ENCODE measurements at regions not wholly inside any gene's neighbourhood (a gene's known extent, or its start where the extent isn't known, plus 50 kb on each side); places are given as distances from the start of the nearest gene placed in this dataset.

DNA sequence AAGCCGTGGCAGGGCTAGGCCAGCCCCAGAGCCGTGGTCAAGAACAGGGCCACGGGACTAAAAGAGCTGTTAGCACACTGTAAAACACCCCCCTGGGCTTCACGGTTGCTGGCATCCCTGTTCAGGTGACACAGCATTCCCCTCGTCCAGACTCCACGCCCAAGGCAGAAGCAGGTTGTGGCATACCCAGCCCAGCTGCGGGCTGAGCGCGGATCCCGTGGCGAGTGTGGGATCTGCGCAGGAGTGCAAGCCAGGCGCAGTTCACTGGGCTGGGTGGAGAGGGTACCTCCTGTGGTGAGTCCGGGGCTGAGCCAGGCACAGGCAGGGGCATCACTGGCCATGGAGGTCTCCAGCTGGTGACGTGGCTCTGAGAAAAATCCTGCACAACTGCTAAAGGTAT lies 199.1 kb downstream of the FZD1 start:
- ATAC-seq: no peak
- RAD21 ChIA-PET (ENCODE audit: low non-redundant PET in 1 of 2, low total read pairs in 2 of 2, uncharacterized antibody in 2 of 2, unreplicated experiment in 2 of 2): no interaction called here

More for the DNA sequence above, 199.1 kb downstream of the FZD1 start:
- intact Hi-C loops (cut with micrococcal nuclease): no loop called here
- Histone ChIP-seq H3K27me3 (ENCODE audit: insufficient read depth, low read length) (0 out of 2 replicates have a peak, but pooled peaks cover 2% of the 10 kb centered on the region), H3K9me3 (ENCODE audit: control insufficient read depth in 1 of 2, insufficient read depth in 1 of 2, low read depth in 1 of 2, low read length in 2 of 2) (no peaks in the 10 kb centered on the region), H3K4me2 (ENCODE audit: low read length) (no peak overlapping the region), H3K4me1 (ENCODE audit: control insufficient read depth in 1 of 2, insufficient read depth in 2 of 2, low read length in 2 of 2) (no peaks in the 10 kb centered on the region), H3K9me2 (ENCODE audit: insufficient read depth) (no peaks in the 10 kb centered on the region), H2AFZ (ENCODE audit: low read depth, low read length, poor library complexity, severe bottlenecking) (no peak overlapping the region), H3K36me3 (ENCODE audit: control insufficient read depth in 1 of 2, insufficient read depth in 2 of 2, low read length in 2 of 2) (no peaks in the 10 kb centered on the region), H3K27ac (ENCODE audit: low read depth, low read length) (no peak overlapping the region), H3K79me2 (ENCODE audit: insufficient read depth, low read length) (no peaks in the 10 kb centered on the region), H3K9ac (ENCODE audit: low read length) (no peak overlapping the region), H3K4me3 (replicated peaks in 1 of 2; ENCODE audit: low read depth in 1 of 2, low read length in 2 of 2) (no peak overlapping the region), H4K20me1 (ENCODE audit: insufficient read depth) (no peaks in the 10 kb centered on the region)
- TF ChIP-seq EGR1 (IDR thresholded peaks at IDR 0.05; ENCODE audit: low read depth) (no peak), SIN3A (IDR thresholded peaks at IDR 0.05; ENCODE audit: low read depth) (no peak), CBX3 (IDR thresholded peaks at IDR 0.05; ENCODE audit: low read depth) (no peak), CEBPB (IDR thresholded peaks at IDR 0.05; ENCODE audit: low read depth) (no peak), SP1 (IDR thresholded peaks at IDR 0.05; ENCODE audit: low read depth) (no peak), FOSL1 (IDR thresholded peaks at IDR 0.05; ENCODE audit: low read depth) (no peak), EZH2phosphoT487 (IDR thresholded peaks at IDR 0.05; ENCODE audit: borderline replicate concordance) (no peak)
- TF ChIP-seq, protein P1, sequence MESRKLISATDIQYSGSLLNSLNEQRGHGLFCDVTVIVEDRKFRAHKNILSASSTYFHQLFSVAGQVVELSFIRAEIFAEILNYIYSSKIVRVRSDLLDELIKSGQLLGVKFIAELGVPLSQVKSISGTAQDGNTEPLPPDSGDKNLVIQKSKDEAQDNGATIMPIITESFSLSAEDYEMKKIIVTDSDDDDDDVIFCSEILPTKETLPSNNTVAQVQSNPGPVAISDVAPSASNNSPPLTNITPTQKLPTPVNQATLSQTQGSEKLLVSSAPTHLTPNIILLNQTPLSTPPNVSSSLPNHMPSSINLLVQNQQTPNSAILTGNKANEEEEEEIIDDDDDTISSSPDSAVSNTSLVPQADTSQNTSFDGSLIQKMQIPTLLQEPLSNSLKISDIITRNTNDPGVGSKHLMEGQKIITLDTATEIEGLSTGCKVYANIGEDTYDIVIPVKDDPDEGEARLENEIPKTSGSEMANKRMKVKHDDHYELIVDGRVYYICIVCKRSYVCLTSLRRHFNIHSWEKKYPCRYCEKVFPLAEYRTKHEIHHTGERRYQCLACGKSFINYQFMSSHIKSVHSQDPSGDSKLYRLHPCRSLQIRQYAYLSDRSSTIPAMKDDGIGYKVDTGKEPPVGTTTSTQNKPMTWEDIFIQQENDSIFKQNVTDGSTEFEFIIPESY (IDR thresholded peaks at IDR 0.05; ENCODE audit: extremely low read depth, insufficient replicate concordance, low read length): no peak
- TF ChIP-seq, protein P2, sequence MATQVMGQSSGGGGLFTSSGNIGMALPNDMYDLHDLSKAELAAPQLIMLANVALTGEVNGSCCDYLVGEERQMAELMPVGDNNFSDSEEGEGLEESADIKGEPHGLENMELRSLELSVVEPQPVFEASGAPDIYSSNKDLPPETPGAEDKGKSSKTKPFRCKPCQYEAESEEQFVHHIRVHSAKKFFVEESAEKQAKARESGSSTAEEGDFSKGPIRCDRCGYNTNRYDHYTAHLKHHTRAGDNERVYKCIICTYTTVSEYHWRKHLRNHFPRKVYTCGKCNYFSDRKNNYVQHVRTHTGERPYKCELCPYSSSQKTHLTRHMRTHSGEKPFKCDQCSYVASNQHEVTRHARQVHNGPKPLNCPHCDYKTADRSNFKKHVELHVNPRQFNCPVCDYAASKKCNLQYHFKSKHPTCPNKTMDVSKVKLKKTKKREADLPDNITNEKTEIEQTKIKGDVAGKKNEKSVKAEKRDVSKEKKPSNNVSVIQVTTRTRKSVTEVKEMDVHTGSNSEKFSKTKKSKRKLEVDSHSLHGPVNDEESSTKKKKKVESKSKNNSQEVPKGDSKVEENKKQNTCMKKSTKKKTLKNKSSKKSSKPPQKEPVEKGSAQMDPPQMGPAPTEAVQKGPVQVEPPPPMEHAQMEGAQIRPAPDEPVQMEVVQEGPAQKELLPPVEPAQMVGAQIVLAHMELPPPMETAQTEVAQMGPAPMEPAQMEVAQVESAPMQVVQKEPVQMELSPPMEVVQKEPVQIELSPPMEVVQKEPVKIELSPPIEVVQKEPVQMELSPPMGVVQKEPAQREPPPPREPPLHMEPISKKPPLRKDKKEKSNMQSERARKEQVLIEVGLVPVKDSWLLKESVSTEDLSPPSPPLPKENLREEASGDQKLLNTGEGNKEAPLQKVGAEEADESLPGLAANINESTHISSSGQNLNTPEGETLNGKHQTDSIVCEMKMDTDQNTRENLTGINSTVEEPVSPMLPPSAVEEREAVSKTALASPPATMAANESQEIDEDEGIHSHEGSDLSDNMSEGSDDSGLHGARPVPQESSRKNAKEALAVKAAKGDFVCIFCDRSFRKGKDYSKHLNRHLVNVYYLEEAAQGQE (IDR thresholded peaks at IDR 0.05; ENCODE audit: low read depth): no peak
- TF ChIP-seq, protein P3, sequence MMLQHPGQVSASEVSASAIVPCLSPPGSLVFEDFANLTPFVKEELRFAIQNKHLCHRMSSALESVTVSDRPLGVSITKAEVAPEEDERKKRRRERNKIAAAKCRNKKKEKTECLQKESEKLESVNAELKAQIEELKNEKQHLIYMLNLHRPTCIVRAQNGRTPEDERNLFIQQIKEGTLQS (IDR thresholded peaks at IDR 0.05): no peak
- CTCF ChIA-PET: no interaction called here
- BruUV-seq (replicated peaks): no TSS peak
- no peak for DNase-seq (ENCODE audit: low read depth, low spot score)
- POLR2A ChIA-PET: no interaction called here
